Endodermal cell (in vitro differentiated cells): ENCODE measurements at regions not wholly inside any gene's neighbourhood (a gene's known extent, or its start where the extent isn't known, plus 50 kb on each side); places are given as distances from the start of the nearest gene placed in this dataset.
A peak's percentile ranks its signal among the peaks of the same experiment; 100 is the strongest.

ENCODE experiments used
- DNase-seq: peaks from one replicate; pipeline ENCODE4 v3.0.0-alpha.2; 2017
- H3K27ac ChIP-seq: 2 replicates; pipeline ENCODE4 v1.5.1; 2013; ENCODE audit warnings: mild to moderate bottlenecking, low read depth, low read length, moderate library complexity
- H3K27me3 ChIP-seq: 2 replicates; pipeline ENCODE4 v1.6.1; 2013; ENCODE audit warnings: mild to moderate bottlenecking, low read length, moderate library complexity; ENCODE audit not compliant: insufficient read depth, control insufficient read depth, poor library complexity, severe bottlenecking
- H3K36me3 ChIP-seq: 2 replicates; pipeline ENCODE4 v1.7.0; 2013; ENCODE audit warnings: mild to moderate bottlenecking, low read length, moderate library complexity; ENCODE audit not compliant: control insufficient read depth, insufficient read depth
- H3K4me1 ChIP-seq: one replicate; pipeline ENCODE4 v1.7.0; 2013; ENCODE audit warnings: low read length; ENCODE audit not compliant: control insufficient read depth, insufficient read depth
- H3K4me3 ChIP-seq: 2 replicates; pipeline ENCODE4 v1.5.1; 2013; ENCODE audit warnings: mild to moderate bottlenecking, low read length, moderate library complexity
- H3K9ac ChIP-seq: 2 replicates; pipeline ENCODE4 v1.6.1; 2013; ENCODE audit warnings: mild to moderate bottlenecking, low read length, moderate library complexity; ENCODE audit not compliant: poor library complexity, severe bottlenecking; ENCODE audit errors: extremely low read depth
- H3K9me3 ChIP-seq: 2 replicates; pipeline ENCODE4 v1.6.1; 2013; ENCODE audit warnings: mild to moderate bottlenecking, low read length, moderate library complexity; ENCODE audit not compliant: control insufficient read depth
- H3K27ac Mint-ChIP-seq: 2 replicates; pipeline ENCODE4 v1.8.0; 2020; ENCODE audit warnings: mixed read lengths
- H3K27me3 Mint-ChIP-seq: 2 replicates; pipeline ENCODE4 v1.8.0; 2021; ENCODE audit warnings: mild to moderate bottlenecking, mixed read lengths; ENCODE audit not compliant: insufficient read depth
- H3K36me3 Mint-ChIP-seq: 2 replicates; pipeline ENCODE4 v1.8.0; 2020; ENCODE audit warnings: low read depth, mixed read lengths
- H3K4me1 Mint-ChIP-seq: 2 replicates; pipeline ENCODE4 v1.8.0; 2020; ENCODE audit warnings: mixed read lengths
- H3K4me3 Mint-ChIP-seq: 2 replicates; pipeline ENCODE4 v1.8.0; 2020; ENCODE audit warnings: mild to moderate bottlenecking, moderate library complexity, mixed read lengths
- H3K9me3 Mint-ChIP-seq: 2 replicates; pipeline ENCODE4 v1.8.0; 2020; ENCODE audit warnings: mild to moderate bottlenecking, mixed read lengths
- WGBS, 2 experiments: methylation state at CpG; one replicate each; pipeline versions ENCODE4 v1.1.5 to v1.1.7; 2013; ENCODE audit warnings: missing lambda C conversion rate in 2 of 2, mixed read lengths in 1 of 2; ENCODE audit not compliant: insufficient coverage in 1 of 2, insufficient read length in 1 of 2; 5-methylcytosine and 5-hydroxymethylcytosine counted together
- TF ChIP-seq, protein P1 (sequence below): fragments of 200-600 bp; sonication (generic); conservative IDR thresholded peaks from 2 replicates; pipeline ENCODE4 v1.5.0; 2021; ENCODE audit warnings: antibody characterized with exemption, mild to moderate bottlenecking

DNA sequence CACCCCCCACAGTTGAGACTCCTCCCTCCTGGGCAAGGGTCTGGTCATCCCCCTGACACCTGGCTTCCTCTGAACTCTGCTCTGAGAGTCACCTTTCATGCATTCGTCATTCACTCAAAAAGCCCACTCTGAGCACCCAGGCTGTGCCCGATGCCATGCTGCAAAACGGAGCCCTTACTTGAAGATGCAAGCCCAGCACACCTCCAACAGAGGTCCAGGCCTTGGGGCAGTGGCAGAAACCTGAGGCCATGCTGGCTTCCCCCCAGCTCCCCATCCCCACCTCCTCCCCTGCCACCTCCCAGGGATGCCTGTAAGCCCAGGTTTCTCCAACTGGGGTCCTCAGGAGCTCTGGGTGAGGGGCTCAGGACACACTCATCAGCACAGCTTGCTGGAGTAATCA lies 67.7 kb upstream of the TNRC6C start:
- no peak overlapping the region for H3K27ac Mint-ChIP-seq
- H3K9ac ChIP-seq, result no peak overlapping the region
- H3K4me3 ChIP-seq, result no peak overlapping the region
- no peak overlapping the region for H3K4me3 Mint-ChIP-seq
- DNase-seq, result no peak
- H3K27me3 ChIP-seq, result peaks cover 32% of the 10 kb centered on the region
- no peaks in the 10 kb centered on the region for H3K4me1 ChIP-seq
- no peaks in the 10 kb centered on the region for H3K36me3 Mint-ChIP-seq
- H3K9me3 ChIP-seq, result no peaks in the 10 kb centered on the region
- no peak overlapping the region for H3K27ac ChIP-seq
- TF ChIP-seq, protein P1, sequence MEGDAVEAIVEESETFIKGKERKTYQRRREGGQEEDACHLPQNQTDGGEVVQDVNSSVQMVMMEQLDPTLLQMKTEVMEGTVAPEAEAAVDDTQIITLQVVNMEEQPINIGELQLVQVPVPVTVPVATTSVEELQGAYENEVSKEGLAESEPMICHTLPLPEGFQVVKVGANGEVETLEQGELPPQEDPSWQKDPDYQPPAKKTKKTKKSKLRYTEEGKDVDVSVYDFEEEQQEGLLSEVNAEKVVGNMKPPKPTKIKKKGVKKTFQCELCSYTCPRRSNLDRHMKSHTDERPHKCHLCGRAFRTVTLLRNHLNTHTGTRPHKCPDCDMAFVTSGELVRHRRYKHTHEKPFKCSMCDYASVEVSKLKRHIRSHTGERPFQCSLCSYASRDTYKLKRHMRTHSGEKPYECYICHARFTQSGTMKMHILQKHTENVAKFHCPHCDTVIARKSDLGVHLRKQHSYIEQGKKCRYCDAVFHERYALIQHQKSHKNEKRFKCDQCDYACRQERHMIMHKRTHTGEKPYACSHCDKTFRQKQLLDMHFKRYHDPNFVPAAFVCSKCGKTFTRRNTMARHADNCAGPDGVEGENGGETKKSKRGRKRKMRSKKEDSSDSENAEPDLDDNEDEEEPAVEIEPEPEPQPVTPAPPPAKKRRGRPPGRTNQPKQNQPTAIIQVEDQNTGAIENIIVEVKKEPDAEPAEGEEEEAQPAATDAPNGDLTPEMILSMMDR, result no peak
- H3K4me1 Mint-ChIP-seq, result peaks cover 7% of the 10 kb centered on the region
- H3K9me3 Mint-ChIP-seq, result no peaks in the 10 kb centered on the region
- 96 to 97% methylated on average over 3 of the region's 3 CpGs for WGBS, 2 experiments
- peaks cover 37% of the 10 kb centered on the region for H3K27me3 Mint-ChIP-seq
- no peaks in the 10 kb centered on the region for H3K36me3 ChIP-seq

DNA sequence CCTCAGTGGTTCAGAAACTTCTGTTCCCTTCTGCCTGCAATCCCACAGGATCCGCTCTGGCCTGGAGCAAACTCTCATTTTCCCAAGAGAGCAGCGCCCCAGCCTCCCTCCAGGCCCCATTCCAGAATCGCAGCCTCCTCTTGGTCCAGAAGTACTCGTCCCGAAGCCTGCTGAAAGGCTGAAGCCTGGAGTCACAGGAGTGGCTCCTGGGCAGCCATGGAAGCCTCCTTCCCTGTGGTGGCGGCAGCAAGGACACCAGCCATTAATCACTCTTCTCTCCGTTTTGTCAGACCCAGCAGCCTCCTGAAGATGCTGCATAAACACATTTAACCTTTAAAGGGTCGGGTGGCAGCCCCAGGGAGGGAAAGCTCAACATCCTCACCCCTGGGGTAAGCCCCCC lies 66.9 kb upstream of the TNRC6C start:
- Histone ChIP-seq H3K4me1 (no peaks in the 10 kb centered on the region), H3K9me3 (no peaks in the 10 kb centered on the region), H3K9ac (no peak overlapping the region), H3K27me3 (peaks cover 23% of the 10 kb centered on the region), H3K27ac (peak overlapping the region; percentile 11), H3K4me3 (no peak overlapping the region), H3K36me3 (no peaks in the 10 kb centered on the region)
- WGBS, 2 experiments, result 80 to 95% methylated on average over 4 to 8 of the region's 8 CpGs
- no peak overlapping the region for H3K27ac Mint-ChIP-seq
- DNase-seq, result no peak
- H3K9me3 Mint-ChIP-seq, result no peaks in the 10 kb centered on the region
- H3K36me3 Mint-ChIP-seq, result no peaks in the 10 kb centered on the region
- H3K27me3 Mint-ChIP-seq, result peaks cover 28% of the 10 kb centered on the region
- no peak overlapping the region for H3K4me3 Mint-ChIP-seq
- H3K4me1 Mint-ChIP-seq, result peaks cover 7% of the 10 kb centered on the region
- TF ChIP-seq, protein P1, result no peak

DNA sequence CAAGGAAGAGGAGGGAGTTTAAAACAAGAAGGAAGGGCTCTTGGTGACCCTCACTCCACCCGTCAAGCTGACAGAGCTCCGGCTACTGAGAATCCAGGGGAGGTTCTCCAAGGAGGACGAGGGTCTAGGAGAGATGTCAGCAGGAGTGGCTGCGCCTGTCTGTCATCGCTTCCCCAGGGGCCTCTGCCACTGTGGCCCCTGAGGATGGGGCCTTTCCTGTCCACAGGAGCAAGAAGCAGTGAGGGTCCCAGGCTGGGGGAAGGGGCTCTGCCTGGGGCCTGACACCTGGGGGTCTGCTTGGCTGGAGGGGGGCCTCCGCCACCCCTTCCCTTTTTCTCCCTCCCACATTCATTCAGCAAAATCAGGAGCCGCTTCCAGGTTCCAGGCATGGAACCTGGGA lies 66.5 kb upstream of the TNRC6C start:
- Mint-ChIP-seq H3K27ac (no peak overlapping the region), H3K4me1 (peaks cover 7% of the 10 kb centered on the region), H3K9me3 (no peaks in the 10 kb centered on the region), H3K27me3 (peaks cover 24% of the 10 kb centered on the region), H3K36me3 (no peaks in the 10 kb centered on the region), H3K4me3 (no peak overlapping the region)
- DNase-seq, result no peak
- Histone ChIP-seq H3K4me3 (no peak overlapping the region), H3K27me3 (peaks cover 19% of the 10 kb centered on the region), H3K9ac (no peak overlapping the region), H3K27ac (peak overlapping the region; percentile 11), H3K4me1 (no peaks in the 10 kb centered on the region), H3K9me3 (no peaks in the 10 kb centered on the region), H3K36me3 (no peaks in the 10 kb centered on the region)
- TF ChIP-seq, protein P1, result no peak
- 79 to 91% methylated on average over 5 to 7 of the region's 7 CpGs for WGBS, 2 experiments
